ENCODE measurements at regions not wholly inside any gene's neighbourhood (a gene's known extent, or its start where the extent isn't known, plus 50 kb on each side); places are given as distances from the start of the nearest gene placed in this dataset.
"Not testable (repeated sequence)": the region's sequence is repeated elsewhere in the genome, so short reads cannot be mapped to it uniquely, and the experiment has no call there.

- DNase-seq (ENCODE audit: low read depth in 2 of 2), result no peak
Measured at GRCh38 chr3:194249323-194250097, 101.6 kb downstream of the CPN2 start.

- no peak for DNase-seq (ENCODE audit: low read depth in 2 of 2)
Measured at GRCh38 chr3:194250098-194251002, 100.8 kb downstream of the CPN2 start.

- no peak for DNase-seq (ENCODE audit: low read depth in 2 of 2)
Measured at GRCh38 chr3:194251007-194251406, 100.1 kb downstream of the CPN2 start.

- no peak for DNase-seq (ENCODE audit: low read depth in 2 of 2)
Measured at GRCh38 chr3:194251461-194251860, 99.7 kb downstream of the CPN2 start.

- DNase-seq (ENCODE audit: low read depth in 2 of 2), result no peak
Measured at GRCh38 chr3:194251891-194252560, 99.1 kb downstream of the CPN2 start.

- DNase-seq (ENCODE audit: low read depth in 2 of 2), result no peak
Measured at GRCh38 chr3:194253270-194253669, 97.9 kb downstream of the CPN2 start.

- DNase-seq (ENCODE audit: low read depth in 2 of 2), result no peak
Measured at GRCh38 chr3:194254040-194254439, 97.1 kb downstream of the CPN2 start.

- DNase-seq (ENCODE audit: low read depth in 2 of 2), result peak; percentile 21 to 24
Measured at GRCh38 chr3:194255252-194256039, 95.7 kb downstream of the CPN2 start.

GRCh38 chr3:194256040-194256945, 94.8 kb downstream of the CPN2 start:
- DNase-seq (ENCODE audit: low read depth in 2 of 2), result no peak

GRCh38 chr3:194257151-194257621, 93.9 kb downstream of the CPN2 start:
- DNase-seq (ENCODE audit: low read depth in 2 of 2), result no peak

- no peak for DNase-seq (ENCODE audit: low read depth in 2 of 2)
Measured at GRCh38 chr3:194257916-194258668, 93.0 kb downstream of the CPN2 start.

- no peak for DNase-seq (ENCODE audit: low read depth in 2 of 2)
Measured at GRCh38 chr3:194259982-194260766, 91.0 kb downstream of the CPN2 start.

GRCh38 chr3:194261581-194262063, 89.5 kb downstream of the CPN2 start:
- DNase-seq (ENCODE audit: low read depth in 2 of 2), result no peak

GRCh38 chr3:194262176-194262924, 88.8 kb downstream of the CPN2 start:
- no peak for DNase-seq (ENCODE audit: low read depth in 2 of 2)

- no peak for DNase-seq (ENCODE audit: low read depth in 2 of 2)
Measured at GRCh38 chr3:194262925-194263305, 88.2 kb downstream of the CPN2 start.

GRCh38 chr3:194264631-194265504, 86.3 kb downstream of the CPN2 start:
- DNase-seq (ENCODE audit: low read depth in 2 of 2), result not testable (repeated sequence)

GRCh38 chr3:194265505-194265892, 85.6 kb downstream of the CPN2 start:
- no peak for DNase-seq (ENCODE audit: low read depth in 2 of 2)
